CD4-positive, alpha-beta T cell treated with Interferon gamma for 1 hour (primary cell): ENCODE measurements at regions not wholly inside any gene's neighbourhood (a gene's known extent, or its start where the extent isn't known, plus 50 kb on each side); places are given as distances from the start of the nearest gene placed in this dataset.

ENCODE experiments used
- DNase-seq: peaks from one replicate; pipeline ENCODE4 v3.0.0-alpha.2; 2020

- DNase-seq = no peak
Measured at GRCh38 chr5:8150791-8151190, 281.8 kb downstream of the MTRR start.

- no peak for DNase-seq
Measured at GRCh38 chr5:8156706-8157105, 287.8 kb downstream of the MTRR start.

- DNase-seq = no peak
Measured at GRCh38 chr5:8157320-8157822, 288.4 kb downstream of the MTRR start.

GRCh38 chr5:8176101-8176693, 307.2 kb downstream of the MTRR start:
- no peak for DNase-seq

- DNase-seq = no peak
Measured at GRCh38 chr5:8184455-8185063, 315.6 kb downstream of the MTRR start.

- no peak for DNase-seq
Measured at GRCh38 chr5:8185852-8186251, 316.9 kb downstream of the MTRR start.

GRCh38 chr5:8188874-8189565, 320.1 kb downstream of the MTRR start:
- DNase-seq = no peak

GRCh38 chr5:8192840-8193239, 323.9 kb downstream of the MTRR start:
- no peak for DNase-seq

GRCh38 chr5:8196061-8196460, 327.1 kb downstream of the MTRR start:
- DNase-seq = no peak

GRCh38 chr5:8208307-8208706, 339.4 kb downstream of the MTRR start:
- no peak for DNase-seq

- DNase-seq = no peak
Measured at GRCh38 chr5:8209500-8209899, 340.6 kb downstream of the MTRR start.

GRCh38 chr5:8213701-8214240, 344.8 kb downstream of the MTRR start:
- no peak for DNase-seq

GRCh38 chr5:8216921-8217320, 348.0 kb downstream of the MTRR start:
- no peak for DNase-seq

- no peak for DNase-seq
Measured at GRCh38 chr5:8226148-8226547, 357.2 kb downstream of the MTRR start.

GRCh38 chr5:8227112-8227511, 358.2 kb downstream of the MTRR start:
- no peak for DNase-seq

- DNase-seq = no peak
Measured at GRCh38 chr5:8229551-8229950, 360.6 kb downstream of the MTRR start.

- DNase-seq = no peak
Measured at GRCh38 chr5:8230868-8231267, 361.9 kb downstream of the MTRR start.

GRCh38 chr5:8233479-8233878, 364.5 kb downstream of the MTRR start:
- no peak for DNase-seq

- no peak for DNase-seq
Measured at GRCh38 chr5:8234179-8234770, 365.3 kb downstream of the MTRR start.

- no peak for DNase-seq
Measured at GRCh38 chr5:8238080-8238479, 369.1 kb downstream of the MTRR start.

- DNase-seq = no peak
Measured at GRCh38 chr5:8239198-8239597, 370.2 kb downstream of the MTRR start.

GRCh38 chr5:8239646-8240045, 370.7 kb downstream of the MTRR start:
- DNase-seq = no peak

GRCh38 chr5:8241076-8241475, 372.1 kb downstream of the MTRR start:
- DNase-seq = no peak

- DNase-seq = no peak
Measured at GRCh38 chr5:8241558-8241957, 372.6 kb downstream of the MTRR start.
